ENCODE measurements at regions not wholly inside any gene's neighbourhood (a gene's known extent, or its start where the extent isn't known, plus 50 kb on each side); places are given as distances from the start of the nearest gene placed in this dataset.

- H4K91ac ChIP-seq (ENCODE audit: low read depth, low read length, poor library complexity) = no peak overlapping the region
- WGBS, 2 donors (ENCODE audit: extremely low coverage in 2 of 2, insufficient read length in 2 of 2, insufficient replicate concordance in 1 of 2) = no CpG with 5 or more reads among the region's 24 CpGs
- H3K27me3 ChIP-seq (ENCODE audit: control insufficient read depth in 3 of 3, insufficient read depth in 3 of 3, low read depth in 1 of 3, low read length in 3 of 3) = no peaks in the 10 kb centered on the region
- no peak overlapping the region for H2AFZ ChIP-seq (ENCODE audit: low read length)
- H3K4me1 ChIP-seq (ENCODE audit: control insufficient read depth in 2 of 2, insufficient read depth in 1 of 2, low read depth in 1 of 2, low read length in 2 of 2) = peaks cover 0 to 3% of the 10 kb centered on the region in 2 donors
- DNase-seq (ENCODE audit: low spot score) = no peak
- H2BK5ac ChIP-seq (ENCODE audit: low read length) = no peak overlapping the region
- H3K9ac ChIP-seq (ENCODE audit: low read depth, low read length, poor library complexity) = no peak overlapping the region
- no peak overlapping the region for H4K8ac ChIP-seq (ENCODE audit: low read depth, low read length)
- no peak overlapping the region for H3K14ac ChIP-seq (ENCODE audit: low read length)
- no peak overlapping the region for H3K23ac ChIP-seq (ENCODE audit: low read depth, low read length, poor library complexity)
- no peak overlapping the region for H3K4me2 ChIP-seq (ENCODE audit: insufficient read depth, low read length, poor library complexity, severe bottlenecking)
- H3K79me1 ChIP-seq (ENCODE audit: low read depth, low read length) = no peaks in the 10 kb centered on the region
- no peak overlapping the region for H2BK12ac ChIP-seq (ENCODE audit: low read length)
- no peak overlapping the region for H3K4me3 ChIP-seq (ENCODE audit: low read length in 2 of 2)
- peak overlapping the region; percentile 33 for H3K18ac ChIP-seq (ENCODE audit: low read length)
- H2AK5ac ChIP-seq (ENCODE audit: low read depth, low read length) = peak overlapping the region; percentile 30
- peak overlapping the region; percentile 60 for H2BK15ac ChIP-seq (ENCODE audit: low read length)
- H3K36me3 ChIP-seq (replicated peaks in 1 of 2; ENCODE audit: control insufficient read depth in 2 of 2, insufficient read depth in 2 of 2, low read length in 2 of 2) = peaks cover 0 to 3% of the 10 kb centered on the region in 2 donors
- H3K9me3 ChIP-seq (replicated peaks in 1 of 2; ENCODE audit: control insufficient read depth in 2 of 2, insufficient read depth in 1 of 2, low read depth in 1 of 2, low read length in 2 of 2) = peaks cover 0 to 4% of the 10 kb centered on the region in 2 donors
- H3K27ac ChIP-seq (replicated peaks; ENCODE audit: low read length) = no peak overlapping the region
- H3K4ac ChIP-seq (ENCODE audit: low read length) = no peak overlapping the region
- H2BK120ac ChIP-seq (ENCODE audit: low read depth, low read length) = no peak overlapping the region
Measured at GRCh38 chr22:47810505-47811500, 1048.4 kb downstream of the TBC1D22A start.

GRCh38 chr22:47808886-47809620 lies 1046.6 kb downstream of the TBC1D22A start:
- DNase-seq (ENCODE audit: low spot score) = no peak
- peak overlapping the region; percentile 47 for H2AK5ac ChIP-seq (ENCODE audit: low read depth, low read length)
- H3K4me3 ChIP-seq (ENCODE audit: low read length in 2 of 2) = no peak overlapping the region
- H4K91ac ChIP-seq (ENCODE audit: low read depth, low read length, poor library complexity) = no peak overlapping the region
- peak overlapping the region; percentile 30 for H2BK12ac ChIP-seq (ENCODE audit: low read length)
- no peak overlapping the region for H3K9ac ChIP-seq (ENCODE audit: low read depth, low read length, poor library complexity)
- no peaks in the 10 kb centered on the region for H3K4me1 ChIP-seq (ENCODE audit: control insufficient read depth in 2 of 2, insufficient read depth in 1 of 2, low read depth in 1 of 2, low read length in 2 of 2)
- H3K23ac ChIP-seq (ENCODE audit: low read depth, low read length, poor library complexity) = no peak overlapping the region
- no peak overlapping the region for H2BK120ac ChIP-seq (ENCODE audit: low read depth, low read length)
- H3K4ac ChIP-seq (ENCODE audit: low read length) = no peak overlapping the region
- H2AFZ ChIP-seq (ENCODE audit: low read length) = no peak overlapping the region
- H3K79me1 ChIP-seq (ENCODE audit: low read depth, low read length) = no peaks in the 10 kb centered on the region
- no CpG with 5 or more reads among the region's 10 CpGs for WGBS, 2 donors (ENCODE audit: extremely low coverage in 2 of 2, insufficient read length in 2 of 2, insufficient replicate concordance in 1 of 2)
- H2BK15ac ChIP-seq (ENCODE audit: low read length) = peak overlapping the region; percentile 9
- no peak overlapping the region for H4K8ac ChIP-seq (ENCODE audit: low read depth, low read length)
- H3K18ac ChIP-seq (ENCODE audit: low read length) = peak overlapping the region; percentile 52
- H3K27me3 ChIP-seq (ENCODE audit: control insufficient read depth in 3 of 3, insufficient read depth in 3 of 3, low read depth in 1 of 3, low read length in 3 of 3) = no peaks in the 10 kb centered on the region
- no peak overlapping the region for H3K4me2 ChIP-seq (ENCODE audit: insufficient read depth, low read length, poor library complexity, severe bottlenecking)
- peaks cover 0 to 2% of the 10 kb centered on the region in 2 donors for H3K9me3 ChIP-seq (replicated peaks in 1 of 2; ENCODE audit: control insufficient read depth in 2 of 2, insufficient read depth in 1 of 2, low read depth in 1 of 2, low read length in 2 of 2)
- H3K27ac ChIP-seq (replicated peaks; ENCODE audit: low read length) = no peak overlapping the region
- no peak overlapping the region for H3K14ac ChIP-seq (ENCODE audit: low read length)
- no peak overlapping the region for H2BK5ac ChIP-seq (ENCODE audit: low read length)
- H3K36me3 ChIP-seq (replicated peaks in 1 of 2; ENCODE audit: control insufficient read depth in 2 of 2, insufficient read depth in 2 of 2, low read length in 2 of 2) = no peaks in the 10 kb centered on the region

GRCh38 chr22:47808236-47808635 lies 1045.8 kb downstream of the TBC1D22A start:
- Histone ChIP-seq H3K9ac (ENCODE audit: low read depth, low read length, poor library complexity) (no peak overlapping the region), H3K18ac (ENCODE audit: low read length) (peak overlapping the region; percentile 52), H3K79me1 (ENCODE audit: low read depth, low read length) (no peaks in the 10 kb centered on the region), H2AFZ (ENCODE audit: low read length) (no peak overlapping the region), H3K14ac (ENCODE audit: low read length) (no peak overlapping the region), H3K4me3 (ENCODE audit: low read length in 2 of 2) (no peak overlapping the region), H3K4ac (ENCODE audit: low read length) (no peak overlapping the region), H3K36me3 (replicated peaks in 1 of 2; ENCODE audit: control insufficient read depth in 2 of 2, insufficient read depth in 2 of 2, low read length in 2 of 2) (no peaks in the 10 kb centered on the region), H3K9me3 (replicated peaks in 1 of 2; ENCODE audit: control insufficient read depth in 2 of 2, insufficient read depth in 1 of 2, low read depth in 1 of 2, low read length in 2 of 2) (peaks cover 0 to 2% of the 10 kb centered on the region in 2 donors), H3K4me2 (ENCODE audit: insufficient read depth, low read length, poor library complexity, severe bottlenecking) (no peak overlapping the region), H4K8ac (ENCODE audit: low read depth, low read length) (peak overlapping the region; percentile 74), H3K23ac (ENCODE audit: low read depth, low read length, poor library complexity) (peak overlapping the region; percentile 32), H3K27me3 (ENCODE audit: control insufficient read depth in 3 of 3, insufficient read depth in 3 of 3, low read depth in 1 of 3, low read length in 3 of 3) (no peaks in the 10 kb centered on the region), H3K4me1 (ENCODE audit: control insufficient read depth in 2 of 2, insufficient read depth in 1 of 2, low read depth in 1 of 2, low read length in 2 of 2) (no peaks in the 10 kb centered on the region), H2BK120ac (ENCODE audit: low read depth, low read length) (no peak overlapping the region), H2BK15ac (ENCODE audit: low read length) (no peak overlapping the region), H2BK5ac (ENCODE audit: low read length) (no peak overlapping the region), H3K27ac (replicated peaks; ENCODE audit: low read length) (no peak overlapping the region), H4K91ac (ENCODE audit: low read depth, low read length, poor library complexity) (no peak overlapping the region), H2BK12ac (ENCODE audit: low read length) (no peak overlapping the region), H2AK5ac (ENCODE audit: low read depth, low read length) (peak overlapping the region; percentile 47)
- no peak for DNase-seq (ENCODE audit: low spot score)
- WGBS, 2 donors (ENCODE audit: extremely low coverage in 2 of 2, insufficient read length in 2 of 2, insufficient replicate concordance in 1 of 2) = no CpG with 5 or more reads among the region's 6 CpGs

- no peaks in the 10 kb centered on the region for H3K36me3 ChIP-seq (replicated peaks in 1 of 2; ENCODE audit: control insufficient read depth in 2 of 2, insufficient read depth in 2 of 2, low read length in 2 of 2)
- no peak overlapping the region for H2AFZ ChIP-seq (ENCODE audit: low read length)
- DNase-seq (ENCODE audit: low spot score) = no peak
- peaks cover 0 to 2% of the 10 kb centered on the region in 2 donors for H3K9me3 ChIP-seq (replicated peaks in 1 of 2; ENCODE audit: control insufficient read depth in 2 of 2, insufficient read depth in 1 of 2, low read depth in 1 of 2, low read length in 2 of 2)
- H3K9ac ChIP-seq (ENCODE audit: low read depth, low read length, poor library complexity) = no peak overlapping the region
- no peak overlapping the region for H3K23ac ChIP-seq (ENCODE audit: low read depth, low read length, poor library complexity)
- no peak overlapping the region for H2BK15ac ChIP-seq (ENCODE audit: low read length)
- H3K4me1 ChIP-seq (ENCODE audit: control insufficient read depth in 2 of 2, insufficient read depth in 1 of 2, low read depth in 1 of 2, low read length in 2 of 2) = no peaks in the 10 kb centered on the region
- WGBS, 2 donors (ENCODE audit: extremely low coverage in 2 of 2, insufficient read length in 2 of 2, insufficient replicate concordance in 1 of 2) = no CpG with 5 or more reads among the region's 5 CpGs
- H3K4me3 ChIP-seq (ENCODE audit: low read length in 2 of 2) = no peak overlapping the region
- H3K4me2 ChIP-seq (ENCODE audit: insufficient read depth, low read length, poor library complexity, severe bottlenecking) = no peak overlapping the region
- H3K27ac ChIP-seq (replicated peaks; ENCODE audit: low read length) = no peak overlapping the region
- H3K79me1 ChIP-seq (ENCODE audit: low read depth, low read length) = no peaks in the 10 kb centered on the region
- no peak overlapping the region for H2BK120ac ChIP-seq (ENCODE audit: low read depth, low read length)
- H3K14ac ChIP-seq (ENCODE audit: low read length) = no peak overlapping the region
- H3K18ac ChIP-seq (ENCODE audit: low read length) = no peak overlapping the region
- H3K4ac ChIP-seq (ENCODE audit: low read length) = no peak overlapping the region
- H4K91ac ChIP-seq (ENCODE audit: low read depth, low read length, poor library complexity) = no peak overlapping the region
- H3K27me3 ChIP-seq (ENCODE audit: control insufficient read depth in 3 of 3, insufficient read depth in 3 of 3, low read depth in 1 of 3, low read length in 3 of 3) = no peaks in the 10 kb centered on the region
- no peak overlapping the region for H4K8ac ChIP-seq (ENCODE audit: low read depth, low read length)
- no peak overlapping the region for H2BK12ac ChIP-seq (ENCODE audit: low read length)
- H2AK5ac ChIP-seq (ENCODE audit: low read depth, low read length) = no peak overlapping the region
- H2BK5ac ChIP-seq (ENCODE audit: low read length) = no peak overlapping the region
Measured at GRCh38 chr22:47807506-47807905, 1045.1 kb downstream of the TBC1D22A start.
